Stimulated activated CD4-positive, alpha-beta T cell treated with anti-CD3 and anti-CD28 coated beads, Interleukin-12 subunit alpha, Interleukin-12 subunit beta, amount 100 ng/mL, for 48 hours (primary cell): ENCODE measurements at regions not wholly inside any gene's neighbourhood (a gene's known extent, or its start where the extent isn't known, plus 50 kb on each side); places are given as distances from the start of the nearest gene placed in this dataset.

ENCODE experiments used
- DNase-seq, 3 donors: peaks; one replicate each; pipeline ENCODE4 v3.0.0-alpha.2; 2020; ENCODE audit warnings: low read depth in 2 of 3, low spot score in 1 of 3

- DNase-seq, result no peak
These were observed 128.9 kb upstream of the GATA6 start for GRCh38 chr18:22040533-22040932.

- DNase-seq, result no peak
These were observed 125.6 kb upstream of the GATA6 start for GRCh38 chr18:22043837-22044236.

- no peak for DNase-seq
These were observed 124.7 kb upstream of the GATA6 start for GRCh38 chr18:22044474-22045220.

GRCh38 chr18:22045221-22045918 is 124.0 kb upstream of the GATA6 start:
- DNase-seq, result no peak

GRCh38 chr18:22046473-22046872 is 122.9 kb upstream of the GATA6 start:
- DNase-seq, result no peak

- DNase-seq, result no peak
These were observed 121.9 kb upstream of the GATA6 start for GRCh38 chr18:22047485-22047884.

- no peak for DNase-seq
These were observed 121.2 kb upstream of the GATA6 start for GRCh38 chr18:22048221-22048620.

GRCh38 chr18:22048932-22049615 is 120.3 kb upstream of the GATA6 start:
- no peak for DNase-seq

- DNase-seq, result no peak
These were observed 116.8 kb upstream of the GATA6 start for GRCh38 chr18:22052405-22053105.

GRCh38 chr18:22055466-22056238 is 113.7 kb upstream of the GATA6 start:
- DNase-seq, result no peak

GRCh38 chr18:22056950-22057349 is 112.4 kb upstream of the GATA6 start:
- DNase-seq, result no peak

GRCh38 chr18:22057908-22058527 is 111.4 kb upstream of the GATA6 start:
- DNase-seq, result no peak

- no peak for DNase-seq
These were observed 109.0 kb upstream of the GATA6 start for GRCh38 chr18:22060361-22060760.

- no peak for DNase-seq
These were observed 106.3 kb upstream of the GATA6 start for GRCh38 chr18:22063102-22063501.

- no peak for DNase-seq
These were observed 105.7 kb upstream of the GATA6 start for GRCh38 chr18:22063672-22064071.

GRCh38 chr18:22064581-22064980 is 104.8 kb upstream of the GATA6 start:
- DNase-seq, result no peak

- DNase-seq, result no peak
These were observed 104.1 kb upstream of the GATA6 start for GRCh38 chr18:22065311-22065710.

- no peak for DNase-seq
These were observed 103.3 kb upstream of the GATA6 start for GRCh38 chr18:22066083-22066485.

GRCh38 chr18:22067109-22067508 is 102.3 kb upstream of the GATA6 start:
- DNase-seq, result no peak

GRCh38 chr18:22067682-22068081 is 101.7 kb upstream of the GATA6 start:
- no peak for DNase-seq
